HuH-7 (cell line): ENCODE measurements at regions not wholly inside any gene's neighbourhood (a gene's known extent, or its start where the extent isn't known, plus 50 kb on each side); places are given as distances from the start of the nearest gene placed in this dataset.
"Not testable (repeated sequence)": the region's sequence is repeated elsewhere in the genome, so short reads cannot be mapped to it uniquely, and the experiment has no call there.

ENCODE experiments used
- DNase-seq: peaks from one replicate; pipeline ENCODE4 v3.0.0; 2011; ENCODE audit warnings: low spot score

- DNase-seq: no peak
Observed at GRCh38 chr5:39968381-39968780, 543.6 kb upstream of the DAB2 start.

- DNase-seq: no peak
Observed at GRCh38 chr5:39955156-39955555, 530.4 kb upstream of the DAB2 start.

- DNase-seq: no peak
Observed at GRCh38 chr5:39951070-39951469, 526.3 kb upstream of the DAB2 start.

- DNase-seq: peak; percentile 45
Observed at GRCh38 chr5:39948867-39949468, 524.2 kb upstream of the DAB2 start.

- no peak for DNase-seq
Observed at GRCh38 chr5:39948341-39948740, 523.6 kb upstream of the DAB2 start.

GRCh38 chr5:39947657-39948056, 522.9 kb upstream of the DAB2 start:
- no peak for DNase-seq

- DNase-seq: no peak
Observed at GRCh38 chr5:39946356-39947045, 521.7 kb upstream of the DAB2 start.

- no peak for DNase-seq
Observed at GRCh38 chr5:39945870-39946269, 521.1 kb upstream of the DAB2 start.

GRCh38 chr5:39943811-39944210, 519.0 kb upstream of the DAB2 start:
- DNase-seq: no peak

GRCh38 chr5:39942606-39943005, 517.8 kb upstream of the DAB2 start:
- no peak for DNase-seq

- DNase-seq: no peak
Observed at GRCh38 chr5:39941416-39941815, 516.6 kb upstream of the DAB2 start.

GRCh38 chr5:39934830-39935229, 510.1 kb upstream of the DAB2 start:
- DNase-seq: no peak

- no peak for DNase-seq
Observed at GRCh38 chr5:39933061-39933460, 508.3 kb upstream of the DAB2 start.

- DNase-seq: no peak
Observed at GRCh38 chr5:39928709-39929108, 503.9 kb upstream of the DAB2 start.

- no peak for DNase-seq
Observed at GRCh38 chr5:39919876-39920275, 495.1 kb upstream of the DAB2 start.

GRCh38 chr5:39912906-39913305, 488.1 kb upstream of the DAB2 start:
- no peak for DNase-seq

- DNase-seq: not testable (repeated sequence)
Observed at GRCh38 chr5:39907267-39907951, 482.6 kb upstream of the DAB2 start.

GRCh38 chr5:39906146-39906545, 481.4 kb upstream of the DAB2 start:
- no peak for DNase-seq

GRCh38 chr5:39905356-39905755, 480.6 kb upstream of the DAB2 start:
- no peak for DNase-seq

GRCh38 chr5:39902626-39903025, 477.8 kb upstream of the DAB2 start:
- DNase-seq: no peak

GRCh38 chr5:39898731-39899130, 474.0 kb upstream of the DAB2 start:
- DNase-seq: no peak

GRCh38 chr5:39896706-39897105, 471.9 kb upstream of the DAB2 start:
- DNase-seq: peak; percentile 52

GRCh38 chr5:39896104-39896503, 471.3 kb upstream of the DAB2 start:
- DNase-seq: no peak

- no peak for DNase-seq
Observed at GRCh38 chr5:39892708-39893107, 467.9 kb upstream of the DAB2 start.
